Central memory CD8-positive, alpha-beta T cell (primary cell): ENCODE measurements at regions not wholly inside any gene's neighbourhood (a gene's known extent, or its start where the extent isn't known, plus 50 kb on each side); places are given as distances from the start of the nearest gene placed in this dataset.
"Not testable (repeated sequence)": the region's sequence is repeated elsewhere in the genome, so short reads cannot be mapped to it uniquely, and the experiment has no call there.

Experiments used
- ATAC-seq: fragments of 150-1000 bp; cut with Tn5 transposase; replicated peaks from 2 replicates; pipeline ENCODE4 v1.10.0; 2022; ENCODE audit warnings: mild to moderate bottlenecking, moderate FRiP score, moderate number of reproducible peaks; ENCODE audit not compliant: poor library complexity, severe bottlenecking; ENCODE audit errors: extremely low read depth
- DNase-seq, 2 donors: peaks; one replicate each; pipeline ENCODE4 v3.0.0; 2021; ENCODE audit warnings: low spot score in 2 of 2
- H3K27ac Mint-ChIP-seq: one replicate; pipeline ENCODE4 v1.8.0; 2022; ENCODE audit warnings: low read depth, mild to moderate bottlenecking, moderate library complexity, mixed read lengths
- H3K27me3 Mint-ChIP-seq: one replicate; pipeline ENCODE4 v1.8.0; 2022; ENCODE audit warnings: mixed read lengths
- H3K36me3 Mint-ChIP-seq: one replicate; pipeline ENCODE4 v1.8.0; 2022; ENCODE audit warnings: mild to moderate bottlenecking, moderate library complexity, mixed read lengths; ENCODE audit not compliant: insufficient read depth
- H3K4me1 Mint-ChIP-seq: one replicate; pipeline ENCODE4 v1.8.0; 2022; ENCODE audit warnings: mixed read lengths
- H3K4me3 Mint-ChIP-seq: one replicate; pipeline ENCODE4 v1.8.0; 2022; ENCODE audit warnings: mild to moderate bottlenecking, moderate library complexity, mixed read lengths
- H3K9me3 Mint-ChIP-seq: one replicate; pipeline ENCODE4 v1.8.0; 2022; ENCODE audit warnings: mixed read lengths

GRCh38 chrX:45632506-45632905 lies 431.8 kb upstream of the DIPK2B start:
- Mint-ChIP-seq H3K36me3 (no peaks in the 10 kb centered on the region), H3K4me1 (no peaks in the 10 kb centered on the region), H3K4me3 (no peak overlapping the region), H3K27me3 (peaks cover 18% of the 10 kb centered on the region), H3K27ac (no peak overlapping the region), H3K9me3 (no peaks in the 10 kb centered on the region)
- ATAC-seq, result no peak
- DNase-seq, result no peak

- Mint-ChIP-seq H3K27ac (no peak overlapping the region), H3K4me3 (no peak overlapping the region), H3K36me3 (no peaks in the 10 kb centered on the region), H3K4me1 (no peaks in the 10 kb centered on the region), H3K27me3 (no peaks in the 10 kb centered on the region), H3K9me3 (no peaks in the 10 kb centered on the region)
- no peak for ATAC-seq
- DNase-seq, result no peak
These were observed 429.4 kb upstream of the DIPK2B start for GRCh38 chrX:45630078-45630477.

- H3K27me3 Mint-ChIP-seq, result no peaks in the 10 kb centered on the region
- no peak overlapping the region for H3K27ac Mint-ChIP-seq
- no peak for ATAC-seq
- no peak for DNase-seq
- H3K36me3 Mint-ChIP-seq, result no peaks in the 10 kb centered on the region
- H3K4me1 Mint-ChIP-seq, result no peaks in the 10 kb centered on the region
- no peak overlapping the region for H3K4me3 Mint-ChIP-seq
- no peaks in the 10 kb centered on the region for H3K9me3 Mint-ChIP-seq
These were observed 427.4 kb upstream of the DIPK2B start for GRCh38 chrX:45628041-45628440.

- no peak overlapping the region for H3K27ac Mint-ChIP-seq
- H3K36me3 Mint-ChIP-seq, result no peaks in the 10 kb centered on the region
- no peaks in the 10 kb centered on the region for H3K9me3 Mint-ChIP-seq
- H3K4me3 Mint-ChIP-seq, result no peak overlapping the region
- peaks cover 9% of the 10 kb centered on the region for H3K27me3 Mint-ChIP-seq
- no peaks in the 10 kb centered on the region for H3K4me1 Mint-ChIP-seq
- ATAC-seq (no peak), DNase-seq (no peak)
These were observed 422.6 kb upstream of the DIPK2B start for GRCh38 chrX:45623266-45623665.

- H3K27me3 Mint-ChIP-seq, result peaks cover 10% of the 10 kb centered on the region
- H3K4me3 Mint-ChIP-seq, result no peak overlapping the region
- DNase-seq, result no peak
- H3K4me1 Mint-ChIP-seq, result no peaks in the 10 kb centered on the region
- no peak for ATAC-seq
- no peaks in the 10 kb centered on the region for H3K36me3 Mint-ChIP-seq
- no peak overlapping the region for H3K27ac Mint-ChIP-seq
- H3K9me3 Mint-ChIP-seq, result no peaks in the 10 kb centered on the region
These were observed 421.9 kb upstream of the DIPK2B start for GRCh38 chrX:45622538-45622937.

- Mint-ChIP-seq H3K9me3 (no peaks in the 10 kb centered on the region), H3K4me1 (no peaks in the 10 kb centered on the region), H3K27me3 (peaks cover 10% of the 10 kb centered on the region), H3K27ac (no peak overlapping the region), H3K4me3 (no peak overlapping the region), H3K36me3 (no peaks in the 10 kb centered on the region)
- ATAC-seq (no peak), DNase-seq (no peak)
These were observed 421.4 kb upstream of the DIPK2B start for GRCh38 chrX:45622042-45622423.

- no peaks in the 10 kb centered on the region for H3K4me1 Mint-ChIP-seq
- H3K27me3 Mint-ChIP-seq, result peaks cover 10% of the 10 kb centered on the region
- H3K4me3 Mint-ChIP-seq, result no peak overlapping the region
- no peak for DNase-seq
- no peaks in the 10 kb centered on the region for H3K9me3 Mint-ChIP-seq
- H3K27ac Mint-ChIP-seq, result no peak overlapping the region
- no peaks in the 10 kb centered on the region for H3K36me3 Mint-ChIP-seq
- no peak for ATAC-seq
These were observed 420.8 kb upstream of the DIPK2B start for GRCh38 chrX:45621376-45622041.

- Mint-ChIP-seq H3K36me3 (no peaks in the 10 kb centered on the region), H3K27me3 (peaks cover 10% of the 10 kb centered on the region), H3K9me3 (no peaks in the 10 kb centered on the region), H3K4me3 (no peak overlapping the region), H3K27ac (no peak overlapping the region), H3K4me1 (no peaks in the 10 kb centered on the region)
- ATAC-seq (no peak), DNase-seq (no peak)
These were observed 418.6 kb upstream of the DIPK2B start for GRCh38 chrX:45619290-45619689.

- ATAC-seq, H3K9me3 Mint-ChIP-seq, H3K4me1 Mint-ChIP-seq, DNase-seq, H3K4me3 Mint-ChIP-seq, H3K36me3 Mint-ChIP-seq, H3K27ac Mint-ChIP-seq: not testable (repeated sequence)
- H3K27me3 Mint-ChIP-seq, result peaks cover 10% of the 10 kb centered on the region
These were observed 414.9 kb upstream of the DIPK2B start for GRCh38 chrX:45615591-45615990.

GRCh38 chrX:45614853-45615252 lies 414.2 kb upstream of the DIPK2B start:
- H3K27ac Mint-ChIP-seq, result no peak overlapping the region
- no peak for ATAC-seq

GRCh38 chrX:45602151-45602550 lies 401.5 kb upstream of the DIPK2B start:
- peaks cover 3% of the 10 kb centered on the region for H3K36me3 Mint-ChIP-seq
- no peaks in the 10 kb centered on the region for H3K27me3 Mint-ChIP-seq
- H3K4me3 Mint-ChIP-seq, result no peak overlapping the region
- no peak for DNase-seq
- peaks cover 4% of the 10 kb centered on the region for H3K9me3 Mint-ChIP-seq
- no peak overlapping the region for H3K27ac Mint-ChIP-seq
- no peak for ATAC-seq
- H3K4me1 Mint-ChIP-seq, result no peaks in the 10 kb centered on the region

More at GRCh38 chrX:45614853-45615252, 414.2 kb upstream of the DIPK2B start:
- Mint-ChIP-seq H3K9me3 (peaks cover under 1% of the 10 kb centered on the region), H3K27me3 (peaks cover 10% of the 10 kb centered on the region), H3K4me1 (no peaks in the 10 kb centered on the region), H3K4me3 (no peak overlapping the region), H3K36me3 (peaks cover 1% of the 10 kb centered on the region)
- no peak for DNase-seq

- ATAC-seq (no peak), DNase-seq (no peak)
- no peaks in the 10 kb centered on the region for H3K27me3 Mint-ChIP-seq
- peaks cover 3% of the 10 kb centered on the region for H3K36me3 Mint-ChIP-seq
- H3K9me3 Mint-ChIP-seq, result no peaks in the 10 kb centered on the region
- H3K4me3 Mint-ChIP-seq, result no peak overlapping the region
- H3K27ac Mint-ChIP-seq, result no peak overlapping the region
- H3K4me1 Mint-ChIP-seq, result no peaks in the 10 kb centered on the region
These were observed 400.4 kb upstream of the DIPK2B start for GRCh38 chrX:45601052-45601451.

- no peak for ATAC-seq
- Mint-ChIP-seq H3K27me3 (no peaks in the 10 kb centered on the region), H3K27ac (no peak overlapping the region), H3K4me1 (no peaks in the 10 kb centered on the region), H3K4me3 (no peak overlapping the region), H3K36me3 (no peaks in the 10 kb centered on the region), H3K9me3 (no peaks in the 10 kb centered on the region)
- no peak for DNase-seq
These were observed 398.2 kb upstream of the DIPK2B start for GRCh38 chrX:45598861-45599260.
